HL-60 (cell line): ENCODE measurements at regions not wholly inside any gene's neighbourhood (a gene's known extent, or its start where the extent isn't known, plus 50 kb on each side); places are given as distances from the start of the nearest gene placed in this dataset.
"Not testable (repeated sequence)": the region's sequence is repeated elsewhere in the genome, so short reads cannot be mapped to it uniquely, and the experiment has no call there.

Source experiments
- DNase-seq, 2 experiments: peaks; one replicate each; pipeline ENCODE4 v3.0.0-alpha.2; 2010 to 2020; ENCODE audit warnings: low read depth in 1 of 2, low spot score in 1 of 2
- H3K27ac ChIP-seq: fragments of 250-450 bp; sonication (Bioruptor Pico); replicated peaks from 2 replicates; pipeline ENCODE4 v1.5.1; 2020; ENCODE audit warnings: mild to moderate bottlenecking, moderate library complexity
- H3K27me3 ChIP-seq: fragments of 250-450 bp; sonication (Bioruptor Pico); 2 replicates; pipeline ENCODE4 v1.5.1; 2021; ENCODE audit warnings: mild to moderate bottlenecking, moderate library complexity; ENCODE audit not compliant: insufficient read depth, poor library complexity, severe bottlenecking
- H3K4me3 ChIP-seq: replicated peaks from 2 replicates; pipeline ENCODE4 v1.5.1; 2011; ENCODE audit warnings: mild to moderate bottlenecking, control low read depth, low read length; ENCODE audit not compliant: insufficient read depth
- GABPA ChIP-seq: IDR thresholded peaks from 2 replicates; pipeline ENCODE4 v1.6.1; 2012; ENCODE audit warnings: low read depth
- POLR2AphosphoS5 ChIP-seq: IDR thresholded peaks from 2 replicates; pipeline ENCODE4 v1.6.1; 2012; ENCODE audit warnings: low read depth
- SPI1 ChIP-seq: IDR thresholded peaks from 2 replicates; pipeline ENCODE4 v1.6.1; 2012; ENCODE audit warnings: low read depth, mild to moderate bottlenecking, borderline replicate concordance
- TF ChIP-seq, protein P1 (sequence below): IDR thresholded peaks from 2 replicates; pipeline ENCODE4 v1.6.1; 2012; ENCODE audit warnings: low read depth; ENCODE audit not compliant: insufficient replicate concordance
- TF ChIP-seq, protein P2 (sequence below): IDR thresholded peaks from one replicate; pipeline ENCODE4 v1.5.1; 2011; ENCODE audit warnings: low read length, control low read depth, inconsistent platforms; ENCODE audit not compliant: insufficient read depth

DNA sequence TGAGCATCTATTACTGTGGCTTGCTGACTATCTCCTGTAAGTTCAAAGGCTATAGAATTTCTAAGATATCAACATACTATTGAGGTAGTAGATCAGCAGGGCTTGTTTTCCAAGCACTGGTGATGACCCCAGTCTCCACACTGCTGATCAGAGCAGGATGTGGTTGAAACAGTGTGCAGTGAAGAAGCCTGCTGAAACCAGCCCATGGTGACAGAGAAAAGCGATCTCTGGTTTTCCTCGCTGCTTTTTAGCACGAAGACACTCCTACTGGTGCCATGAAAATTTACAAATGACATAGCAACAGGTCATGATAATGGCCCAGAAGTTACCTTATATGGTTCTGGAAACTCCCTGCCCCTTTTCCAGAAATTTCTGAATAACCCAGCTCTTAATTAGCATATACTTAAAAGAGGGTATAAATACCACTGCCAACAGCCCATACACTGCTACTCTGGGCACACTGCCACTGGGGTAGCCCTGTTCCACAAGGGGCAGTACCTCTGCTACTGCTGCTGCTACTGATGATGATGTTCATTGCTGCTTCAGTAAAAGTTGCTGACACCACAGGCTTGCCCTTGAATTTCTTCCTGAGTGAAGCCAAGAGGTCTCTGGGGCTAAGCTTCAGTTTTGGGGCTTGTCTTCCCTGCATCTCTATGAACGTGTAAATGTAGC, 1689.5 kb upstream of the PCDH10 start:
- no peak for TF ChIP-seq SPI1
- TF ChIP-seq POLR2AphosphoS5, result no peak
- TF ChIP-seq, protein P1, sequence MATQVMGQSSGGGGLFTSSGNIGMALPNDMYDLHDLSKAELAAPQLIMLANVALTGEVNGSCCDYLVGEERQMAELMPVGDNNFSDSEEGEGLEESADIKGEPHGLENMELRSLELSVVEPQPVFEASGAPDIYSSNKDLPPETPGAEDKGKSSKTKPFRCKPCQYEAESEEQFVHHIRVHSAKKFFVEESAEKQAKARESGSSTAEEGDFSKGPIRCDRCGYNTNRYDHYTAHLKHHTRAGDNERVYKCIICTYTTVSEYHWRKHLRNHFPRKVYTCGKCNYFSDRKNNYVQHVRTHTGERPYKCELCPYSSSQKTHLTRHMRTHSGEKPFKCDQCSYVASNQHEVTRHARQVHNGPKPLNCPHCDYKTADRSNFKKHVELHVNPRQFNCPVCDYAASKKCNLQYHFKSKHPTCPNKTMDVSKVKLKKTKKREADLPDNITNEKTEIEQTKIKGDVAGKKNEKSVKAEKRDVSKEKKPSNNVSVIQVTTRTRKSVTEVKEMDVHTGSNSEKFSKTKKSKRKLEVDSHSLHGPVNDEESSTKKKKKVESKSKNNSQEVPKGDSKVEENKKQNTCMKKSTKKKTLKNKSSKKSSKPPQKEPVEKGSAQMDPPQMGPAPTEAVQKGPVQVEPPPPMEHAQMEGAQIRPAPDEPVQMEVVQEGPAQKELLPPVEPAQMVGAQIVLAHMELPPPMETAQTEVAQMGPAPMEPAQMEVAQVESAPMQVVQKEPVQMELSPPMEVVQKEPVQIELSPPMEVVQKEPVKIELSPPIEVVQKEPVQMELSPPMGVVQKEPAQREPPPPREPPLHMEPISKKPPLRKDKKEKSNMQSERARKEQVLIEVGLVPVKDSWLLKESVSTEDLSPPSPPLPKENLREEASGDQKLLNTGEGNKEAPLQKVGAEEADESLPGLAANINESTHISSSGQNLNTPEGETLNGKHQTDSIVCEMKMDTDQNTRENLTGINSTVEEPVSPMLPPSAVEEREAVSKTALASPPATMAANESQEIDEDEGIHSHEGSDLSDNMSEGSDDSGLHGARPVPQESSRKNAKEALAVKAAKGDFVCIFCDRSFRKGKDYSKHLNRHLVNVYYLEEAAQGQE, result no peak
- H3K27ac ChIP-seq, result no peak overlapping the region
- no peak overlapping the region for H3K4me3 ChIP-seq
- no peaks in the 10 kb centered on the region for H3K27me3 ChIP-seq
- DNase-seq, result no peak

DNA sequence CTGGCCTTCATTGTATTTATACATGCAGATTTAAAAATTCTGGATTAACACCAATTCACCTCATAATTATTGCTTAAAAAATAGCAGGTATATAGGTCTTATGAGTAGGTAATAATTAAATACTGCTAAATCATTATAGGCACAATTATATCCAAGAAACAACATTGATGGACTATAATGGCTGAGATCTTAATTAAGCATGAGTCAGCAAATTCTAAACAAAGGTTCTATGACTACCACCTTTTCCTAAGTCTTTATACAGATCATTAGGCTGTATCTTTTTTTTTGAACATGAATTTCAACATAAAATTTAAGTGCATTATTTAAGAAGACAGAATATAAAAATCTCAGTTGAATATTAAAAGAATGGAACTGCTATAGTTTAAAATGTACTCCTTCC, 1678.7 kb upstream of the PCDH10 start:
- Histone ChIP-seq H3K4me3 (no peak overlapping the region), H3K27ac (no peak overlapping the region), H3K27me3 (no peaks in the 10 kb centered on the region)
- TF ChIP-seq GABPA (no peak), POLR2AphosphoS5 (no peak), SPI1 (no peak)
- TF ChIP-seq, protein P2, sequence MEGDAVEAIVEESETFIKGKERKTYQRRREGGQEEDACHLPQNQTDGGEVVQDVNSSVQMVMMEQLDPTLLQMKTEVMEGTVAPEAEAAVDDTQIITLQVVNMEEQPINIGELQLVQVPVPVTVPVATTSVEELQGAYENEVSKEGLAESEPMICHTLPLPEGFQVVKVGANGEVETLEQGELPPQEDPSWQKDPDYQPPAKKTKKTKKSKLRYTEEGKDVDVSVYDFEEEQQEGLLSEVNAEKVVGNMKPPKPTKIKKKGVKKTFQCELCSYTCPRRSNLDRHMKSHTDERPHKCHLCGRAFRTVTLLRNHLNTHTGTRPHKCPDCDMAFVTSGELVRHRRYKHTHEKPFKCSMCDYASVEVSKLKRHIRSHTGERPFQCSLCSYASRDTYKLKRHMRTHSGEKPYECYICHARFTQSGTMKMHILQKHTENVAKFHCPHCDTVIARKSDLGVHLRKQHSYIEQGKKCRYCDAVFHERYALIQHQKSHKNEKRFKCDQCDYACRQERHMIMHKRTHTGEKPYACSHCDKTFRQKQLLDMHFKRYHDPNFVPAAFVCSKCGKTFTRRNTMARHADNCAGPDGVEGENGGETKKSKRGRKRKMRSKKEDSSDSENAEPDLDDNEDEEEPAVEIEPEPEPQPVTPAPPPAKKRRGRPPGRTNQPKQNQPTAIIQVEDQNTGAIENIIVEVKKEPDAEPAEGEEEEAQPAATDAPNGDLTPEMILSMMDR, result no peak
- TF ChIP-seq, protein P1, result no peak
- DNase-seq, result no peak

DNA sequence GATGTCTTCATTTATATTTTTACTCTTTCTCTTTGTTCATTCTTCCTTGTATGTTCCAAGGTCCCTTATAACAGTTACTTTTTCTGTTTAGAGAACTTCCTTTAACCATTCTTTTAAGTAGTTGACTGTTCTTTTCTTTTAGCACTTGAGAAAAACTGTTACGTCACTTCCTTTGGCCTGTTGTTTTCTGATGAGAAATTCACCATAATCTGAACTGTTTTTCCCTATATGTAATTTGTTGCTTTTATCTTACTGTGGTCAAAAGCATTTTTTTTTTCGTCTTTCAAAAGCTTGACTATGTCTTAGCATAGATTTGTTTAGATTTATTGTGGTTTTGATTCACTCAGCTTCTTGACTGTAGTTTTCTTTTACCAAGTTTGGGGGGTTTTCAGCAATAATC, 1660.3 kb upstream of the PCDH10 start:
- Histone ChIP-seq H3K27me3 (no peaks in the 10 kb centered on the region), H3K4me3 (no peak overlapping the region), H3K27ac (no peak overlapping the region)
- no peak for DNase-seq
- TF ChIP-seq SPI1 (no peak), GABPA (no peak), POLR2AphosphoS5 (no peak)
- TF ChIP-seq, protein P1, result no peak
- TF ChIP-seq, protein P2, result no peak

DNA sequence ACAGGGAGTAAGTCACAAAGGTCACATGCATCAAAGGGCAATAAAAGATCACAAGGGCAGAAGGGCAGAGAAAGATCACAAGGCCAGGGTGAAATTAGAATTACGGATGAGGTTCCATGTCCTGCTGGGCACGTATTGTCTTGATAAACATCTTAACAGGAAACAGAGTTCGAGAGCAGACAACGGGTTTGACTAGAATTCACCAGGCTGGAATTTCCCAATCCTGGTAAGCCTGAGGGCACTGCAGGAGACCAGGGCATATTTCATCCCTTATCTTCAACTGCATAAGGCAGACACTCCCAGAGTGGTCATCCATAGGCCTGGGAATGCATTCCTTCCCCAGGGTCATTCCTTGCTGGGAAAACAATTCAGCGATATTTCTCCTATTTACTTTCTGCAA, 1652.9 kb upstream of the PCDH10 start:
- not testable (repeated sequence) for DNase-seq, H3K27me3 ChIP-seq, H3K27ac ChIP-seq, H3K4me3 ChIP-seq
